ENCODE measurements at regions not wholly inside any gene's neighbourhood (a gene's known extent, or its start where the extent isn't known, plus 50 kb on each side); places are given as distances from the start of the nearest gene placed in this dataset.
"Not testable (repeated sequence)": the region's sequence is repeated elsewhere in the genome, so short reads cannot be mapped to it uniquely, and the experiment has no call there.

DNA sequence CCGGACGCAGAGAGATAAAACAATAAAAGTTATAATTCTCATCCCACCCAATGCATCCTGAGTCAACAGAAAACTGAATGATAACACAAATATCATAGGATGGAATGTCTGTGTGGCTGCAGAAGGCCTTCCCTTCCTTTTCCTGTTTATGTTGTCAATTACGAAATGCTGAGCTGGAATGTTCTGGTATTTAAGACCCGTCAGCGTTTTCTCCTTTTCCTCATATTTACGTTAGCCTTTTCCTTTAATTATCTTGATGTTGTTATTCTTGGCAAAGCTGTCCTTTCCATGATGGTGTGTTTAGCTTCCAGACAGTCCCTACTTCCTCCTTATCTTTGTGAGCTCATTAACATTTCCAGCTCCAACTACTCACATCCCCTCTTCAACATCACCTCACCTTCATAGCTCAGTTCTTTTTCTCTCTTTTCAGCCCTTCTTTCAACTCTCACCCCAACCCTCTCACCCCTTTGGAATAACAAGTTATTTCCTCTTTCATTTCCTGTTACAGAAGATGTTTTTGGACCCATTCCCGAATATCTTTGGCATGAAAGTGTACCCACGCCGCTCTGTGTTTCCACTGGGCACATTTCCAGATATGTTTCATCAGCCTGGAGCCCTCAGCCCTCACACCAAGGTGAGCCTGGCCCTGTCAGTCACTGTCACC is 221.6 kb downstream of the NR2F1-AS1 start:
- DNase-seq (no peak), ATAC-seq (ENCODE audit: poor library complexity) (no peak)
- intact Hi-C loops (cut with DNase I), result no loop called here

DNA sequence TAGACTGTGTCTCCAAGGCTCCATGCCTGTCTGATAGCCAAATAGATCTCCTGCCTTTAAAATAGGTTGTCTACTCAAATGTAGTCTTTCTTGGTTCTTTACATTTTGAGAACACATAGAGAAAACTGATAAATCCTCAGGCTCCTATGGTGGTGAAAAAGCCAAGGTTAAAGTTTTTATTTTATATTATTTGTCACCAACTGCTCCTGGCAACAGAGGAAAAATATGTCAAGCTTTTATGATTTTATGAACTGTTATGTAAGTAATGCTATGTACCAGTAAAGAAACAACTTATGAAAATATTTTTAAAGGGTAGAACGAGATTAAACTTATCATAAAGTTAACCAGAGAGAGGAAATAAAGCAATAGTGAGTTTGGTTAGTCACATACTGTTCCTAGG is 222.8 kb downstream of the NR2F1-AS1 start:
- intact Hi-C loops (cut with DNase I), result no loop called here
- ATAC-seq (ENCODE audit: poor library complexity) (no peak), DNase-seq (no peak)

DNA sequence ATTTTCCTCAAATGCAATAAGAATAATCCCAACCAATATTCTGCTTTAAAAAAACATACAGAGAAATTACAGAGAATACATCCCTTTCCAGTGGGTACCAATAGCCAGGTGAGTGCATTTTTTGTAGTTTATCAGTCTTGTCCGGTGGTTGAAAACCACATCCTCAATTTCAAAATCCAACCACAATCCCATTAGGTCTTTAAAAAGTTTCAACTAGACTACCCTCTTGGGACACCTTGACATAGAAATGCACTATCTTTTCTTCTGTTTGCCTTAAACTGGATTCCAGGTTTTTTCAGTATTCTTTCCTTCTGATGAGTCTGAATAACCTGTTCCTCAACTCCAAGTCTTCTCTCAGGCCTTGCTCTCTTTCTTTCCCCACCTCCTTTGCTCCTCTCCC is 223.3 kb downstream of the NR2F1-AS1 start:
- intact Hi-C loops (cut with DNase I), result no loop called here
- DNase-seq, result no peak

GRCh38 chr5:93355691-93356090 is 225.3 kb downstream of the NR2F1-AS1 start:
- intact Hi-C loops (cut with DNase I), result no loop called here
- no peak for DNase-seq
- ATAC-seq (ENCODE audit: poor library complexity), result no peak

More for the DNA sequence above, 223.3 kb downstream of the NR2F1-AS1 start:
- ATAC-seq (ENCODE audit: poor library complexity), result no peak

DNA sequence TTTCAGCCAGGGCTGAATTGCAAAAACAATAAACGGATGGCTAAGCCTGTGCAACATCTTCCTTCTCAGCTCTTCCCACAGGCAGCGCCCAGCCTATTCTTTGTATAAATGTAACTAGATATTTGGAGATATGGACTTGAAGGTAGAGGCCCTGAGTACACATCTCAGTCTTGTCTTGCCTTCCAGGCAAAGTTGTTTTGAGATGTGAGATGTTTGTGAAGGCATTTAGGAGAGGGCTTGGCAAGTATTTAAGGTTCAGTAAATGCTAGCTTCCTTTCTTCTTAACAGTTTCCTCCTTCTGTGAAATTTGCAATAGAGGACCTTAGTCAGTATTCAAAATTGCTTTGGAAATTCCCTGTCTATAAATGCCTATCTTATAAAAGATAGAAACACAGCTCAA is 228.8 kb downstream of the NR2F1-AS1 start:
- ATAC-seq (ENCODE audit: poor library complexity), result no peak
- DNase-seq, result no peak
- intact Hi-C loops (cut with DNase I), result no loop called here

GRCh38 chr5:93349613-93350012 is 231.4 kb downstream of the NR2F1-AS1 start:
- intact Hi-C loops (cut with DNase I), result no loop called here
- ATAC-seq (ENCODE audit: poor library complexity) (no peak), DNase-seq (no peak)

- ATAC-seq (ENCODE audit: poor library complexity) (no peak), DNase-seq (no peak)
- intact Hi-C loops (cut with DNase I), result no loop called here
Observed at GRCh38 chr5:93348231-93348630, 232.8 kb downstream of the NR2F1-AS1 start.

DNA sequence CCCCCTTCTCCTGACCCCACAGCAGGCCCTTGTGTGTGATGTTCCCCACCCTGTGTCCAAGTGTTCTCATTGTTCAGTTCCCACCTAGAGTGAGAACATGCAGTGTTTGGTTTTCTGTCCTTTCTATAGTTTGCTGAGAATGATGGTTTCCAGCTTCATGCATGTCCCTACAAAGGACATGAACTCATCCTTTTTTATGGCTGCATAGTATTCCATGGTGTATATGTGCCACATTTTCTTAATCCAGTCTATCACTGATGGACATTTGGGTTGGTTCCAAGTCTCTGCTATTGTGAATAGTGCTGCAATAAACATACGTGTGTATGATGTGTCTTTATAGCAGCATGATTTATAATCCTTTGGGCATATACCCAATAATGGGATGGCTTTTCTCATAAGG is 234.2 kb downstream of the NR2F1-AS1 start:
- ATAC-seq (ENCODE audit: poor library complexity); intact Hi-C loops (cut with DNase I); DNase-seq: not testable (repeated sequence)

DNA sequence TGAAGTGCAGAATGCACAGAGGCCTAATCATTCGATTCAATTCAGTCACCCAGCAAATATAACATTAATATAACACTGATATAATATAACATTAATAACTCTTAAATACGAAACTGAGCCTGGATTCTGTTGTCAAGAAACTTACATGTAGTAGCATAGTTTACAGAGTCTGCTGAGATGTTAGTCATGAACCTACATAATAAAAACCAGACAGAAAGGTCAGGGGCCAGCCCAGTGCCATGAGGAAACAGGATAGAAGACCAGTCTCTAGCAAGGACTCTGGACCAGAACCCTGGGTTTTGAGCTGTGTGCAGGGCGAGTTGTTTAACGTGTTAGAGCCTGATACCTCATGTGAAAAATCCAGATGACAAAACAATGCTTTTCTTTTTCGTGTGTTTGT is 234.7 kb downstream of the NR2F1-AS1 start:
- intact Hi-C loops (cut with DNase I), result no loop called here
- no peak for ATAC-seq (ENCODE audit: poor library complexity)
- no peak for DNase-seq

- intact Hi-C loops (cut with DNase I), result no loop called here
- ATAC-seq (ENCODE audit: poor library complexity), result no peak
Observed at GRCh38 chr5:93343570-93343969, 237.4 kb downstream of the NR2F1-AS1 start.

GRCh38 chr5:93342563-93343061 is 238.4 kb downstream of the NR2F1-AS1 start:
- DNase-seq (no peak), ATAC-seq (ENCODE audit: poor library complexity) (no peak)
- intact Hi-C loops (cut with DNase I), result no loop called here

More at GRCh38 chr5:93343570-93343969, 237.4 kb downstream of the NR2F1-AS1 start:
- no peak for DNase-seq

DNA sequence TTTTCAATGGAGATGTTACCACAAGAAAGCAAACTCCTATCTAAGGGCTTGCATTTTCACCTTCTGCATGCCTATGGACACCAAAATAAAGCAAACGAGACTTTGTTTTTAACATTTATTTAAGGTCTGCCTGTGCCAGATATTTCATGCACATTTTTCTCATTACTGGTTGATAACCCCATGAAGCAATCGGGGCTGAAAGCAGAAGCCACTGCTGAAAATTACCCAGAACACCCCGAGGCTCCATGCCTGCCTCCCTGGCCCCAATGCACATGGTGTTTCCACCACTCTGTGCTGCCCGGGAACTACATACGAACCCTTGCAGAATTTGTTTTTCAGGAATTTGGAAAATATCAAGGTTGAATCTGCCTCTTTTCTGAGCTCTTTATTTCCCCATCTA is 240.1 kb downstream of the NR2F1-AS1 start:
- DNase-seq (no peak), ATAC-seq (ENCODE audit: poor library complexity) (no peak)
- intact Hi-C loops (cut with DNase I), result no loop called here

DNA sequence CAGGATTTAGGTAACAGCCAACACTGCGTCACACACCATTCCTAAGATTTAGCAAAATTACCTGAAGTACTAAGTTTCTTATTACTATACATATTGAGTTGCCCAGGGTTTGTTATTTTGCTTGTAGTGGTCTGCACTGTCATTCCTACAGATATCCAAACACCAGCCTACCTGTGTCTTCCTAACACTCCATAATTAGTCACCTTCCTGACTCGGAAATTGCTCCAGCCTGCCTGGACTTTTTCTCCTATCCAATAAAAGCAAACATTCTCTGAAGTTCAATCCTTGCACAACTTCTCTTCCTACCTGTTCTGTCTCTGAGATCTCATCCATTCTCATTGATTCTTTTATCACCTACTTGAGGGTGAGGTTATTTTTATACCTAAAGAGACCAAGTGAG is 243.9 kb downstream of the NR2F1-AS1 start:
- no peak for ATAC-seq (ENCODE audit: poor library complexity)
- intact Hi-C loops (cut with DNase I), result no loop called here
- DNase-seq, result no peak

DNA sequence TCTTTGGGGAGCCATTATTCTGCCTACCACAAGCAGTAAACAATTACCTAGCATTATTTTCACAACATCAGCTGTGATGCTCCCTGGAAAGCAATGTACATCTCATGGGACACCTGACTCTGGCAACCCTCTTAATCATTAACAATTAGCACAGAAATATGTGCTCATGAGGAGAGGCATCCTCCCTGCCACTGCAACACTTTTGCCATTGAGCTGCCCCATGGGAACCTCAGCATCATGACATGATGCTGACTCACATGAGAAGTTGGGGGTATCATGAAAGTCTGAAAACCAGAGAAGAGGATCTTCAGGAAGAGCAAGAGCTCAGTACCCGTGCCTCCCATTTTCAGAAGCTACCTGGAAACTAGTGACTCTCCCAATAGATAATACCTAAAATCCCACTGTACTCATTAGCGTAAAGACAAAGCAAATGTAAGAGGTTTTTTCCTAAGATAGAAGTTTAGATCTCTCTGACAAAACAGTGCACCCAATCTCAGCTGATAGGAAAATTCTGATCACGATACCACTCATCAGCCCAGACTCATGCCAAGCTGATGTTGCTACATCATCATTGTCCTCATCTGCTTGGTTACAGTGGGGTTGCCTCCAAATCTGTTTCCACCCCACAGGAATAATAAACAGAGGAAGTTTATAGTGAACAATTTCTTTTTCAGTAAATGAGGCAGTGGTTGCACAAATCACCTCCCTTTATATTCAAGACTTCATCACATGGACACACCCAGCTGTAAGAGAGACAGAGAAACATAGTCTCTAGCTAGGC is 244.5 kb downstream of the NR2F1-AS1 start:
- ATAC-seq (ENCODE audit: poor library complexity), result no peak
- no peak for DNase-seq
- intact Hi-C loops (cut with DNase I), result no loop called here

DNA sequence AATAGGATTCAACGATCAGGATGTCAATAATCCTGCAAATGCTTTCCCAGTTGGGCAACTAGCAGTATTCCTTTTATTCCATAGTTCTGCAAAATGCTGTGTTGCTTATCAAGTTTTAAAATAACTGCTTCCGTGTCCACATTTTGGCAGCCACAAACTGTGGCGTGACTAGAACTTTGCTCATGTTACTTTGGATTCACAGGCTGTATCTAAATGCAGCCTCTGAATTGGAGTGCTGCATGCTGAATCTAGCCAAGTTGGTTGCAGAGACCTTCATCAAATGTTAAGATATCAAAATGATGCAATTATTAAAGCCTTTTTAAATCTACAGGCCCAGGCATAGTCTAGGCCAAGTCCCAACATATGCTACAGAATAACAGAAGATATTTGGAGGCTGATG is 249.2 kb downstream of the NR2F1-AS1 start:
- ATAC-seq (ENCODE audit: poor library complexity), result peak; percentile 87
- intact Hi-C loops (cut with DNase I), result no loop called here
- no peak for DNase-seq

GRCh38 chr5:93331241-93331640 is 249.8 kb downstream of the NR2F1-AS1 start:
- DNase-seq, result no peak
- intact Hi-C loops (cut with DNase I), result no loop called here
- ATAC-seq (ENCODE audit: poor library complexity), result no peak

- intact Hi-C loops (cut with DNase I), result no loop called here
- no peak for DNase-seq
- no peak for ATAC-seq (ENCODE audit: poor library complexity)
Observed at GRCh38 chr5:93330506-93330905, 250.5 kb downstream of the NR2F1-AS1 start.

GRCh38 chr5:93329756-93330155 is 251.3 kb downstream of the NR2F1-AS1 start:
- DNase-seq (no peak), ATAC-seq (ENCODE audit: poor library complexity) (peak; percentile 30)
- intact Hi-C loops (cut with DNase I), result no loop called here

DNA sequence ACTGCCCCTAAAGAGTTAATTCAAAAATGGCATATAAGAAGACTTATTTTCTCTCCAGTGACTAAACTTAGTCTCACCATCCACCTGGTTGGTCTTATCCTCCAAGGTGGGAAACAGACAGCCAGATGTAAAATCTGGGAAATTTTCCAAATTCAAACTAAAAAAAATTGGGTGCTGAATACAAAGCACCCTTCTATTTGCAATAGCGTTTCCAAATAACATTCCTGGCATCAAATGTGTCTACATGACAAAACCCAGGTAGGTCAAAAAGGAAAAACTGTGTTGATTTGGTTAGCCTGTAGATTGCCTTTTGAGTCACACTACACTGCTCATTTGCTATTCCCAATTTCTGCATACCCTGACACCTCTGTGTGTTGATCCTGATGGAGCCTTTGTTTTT is 252.2 kb downstream of the NR2F1-AS1 start:
- DNase-seq (no peak), ATAC-seq (ENCODE audit: poor library complexity) (no peak)
- intact Hi-C loops (cut with DNase I), result no loop called here

- ATAC-seq (ENCODE audit: poor library complexity), result no peak
- intact Hi-C loops (cut with DNase I), result no loop called here
- no peak for DNase-seq
Observed at GRCh38 chr5:93327605-93328004, 253.4 kb downstream of the NR2F1-AS1 start.
